Common myeloid progenitor, CD34-positive (primary cell): ENCODE measurements at regions not wholly inside any gene's neighbourhood (a gene's known extent, or its start where the extent isn't known, plus 50 kb on each side); places are given as distances from the start of the nearest gene placed in this dataset.
A peak's percentile ranks its signal among the peaks of the same experiment; 100 is the strongest.

Experiments
- CTCF ChIA-PET: fragments of 350-600 bp; sonication (Branson Sonifier 250); formaldehyde crosslinking; loops from one replicate; lab custom pipeline; 2021; ENCODE audit warnings: antibody characterized with exemption; lab: Charles Lee
- POLR2A ChIA-PET: fragments of 350-600 bp; sonication (Branson Sonifier 250); formaldehyde crosslinking; loops from one replicate; lab custom pipeline; 2021; ENCODE audit warnings: antibody characterized with exemption; lab: Charles Lee
- DNase-seq, 3 donors: peaks; one replicate each; pipeline versions ENCODE4 v3.0.0 to v3.0.0-alpha.2; 2013
- H3K27ac ChIP-seq, 2 experiments: 1 replicate in 1 of 2; 2 replicates in 1 of 2; pipeline ENCODE4 v1.7.0; 2013; ENCODE audit warnings: inconsistent platforms in 2 of 2, low read length in 2 of 2, mild to moderate bottlenecking in 2 of 2, low read depth in 1 of 2, moderate library complexity in 1 of 2; ENCODE audit not compliant: severe bottlenecking in 2 of 2, insufficient read depth in 1 of 2, poor library complexity in 1 of 2
- H3K27me3 ChIP-seq, 5 experiments: replicated peaks in 2 of 5; 1 replicate in 3 of 5; 2 replicates in 2 of 5; pipeline versions ENCODE4 v1.6.1 to v1.7.0; 2013; ENCODE audit warnings: low read length in 4 of 5, mild to moderate bottlenecking in 2 of 5, moderate library complexity in 2 of 5, inconsistent platforms in 1 of 5; ENCODE audit not compliant: insufficient read depth in 5 of 5, control insufficient read depth in 4 of 5
- H3K36me3 ChIP-seq, 4 experiments: 1 replicate in 2 of 4; 2 replicates in 2 of 4; pipeline versions ENCODE4 v1.6.1 to v1.7.0; 2013; ENCODE audit warnings: low read length in 3 of 4, control low read depth in 1 of 4, mild to moderate bottlenecking in 1 of 4; ENCODE audit not compliant: control insufficient read depth in 4 of 4, insufficient read depth in 4 of 4
- H3K4me1 ChIP-seq, 4 experiments: 1 replicate in 3 of 4; 2 replicates in 1 of 4; pipeline versions ENCODE4 v1.6.1 to v1.7.1; 2013; ENCODE audit warnings: low read length in 3 of 4, mild to moderate bottlenecking in 3 of 4, control low read depth in 1 of 4, inconsistent platforms in 1 of 4, moderate library complexity in 1 of 4; ENCODE audit not compliant: control insufficient read depth in 4 of 4, insufficient read depth in 4 of 4; ENCODE audit errors: control extremely low read depth in 1 of 4
- H3K4me3 ChIP-seq, 7 experiments: 1 replicate in 4 of 7; 2 replicates in 3 of 7; pipeline versions ENCODE4 v1.5.1 to v1.7.0; 2013; ENCODE audit warnings: mild to moderate bottlenecking in 7 of 7, low read length in 6 of 7, moderate library complexity in 6 of 7, inconsistent platforms in 2 of 7, low read depth in 2 of 7, control low read depth in 1 of 7; ENCODE audit not compliant: insufficient read depth in 4 of 7, control insufficient read depth in 1 of 7; ENCODE audit errors: extremely low read depth in 1 of 7
- H3K9me3 ChIP-seq, 5 experiments: 1 replicate in 4 of 5; 2 replicates in 1 of 5; pipeline versions ENCODE4 v1.6.1 to v1.7.1; 2013; ENCODE audit warnings: low read length in 4 of 5, mild to moderate bottlenecking in 2 of 5, inconsistent platforms in 1 of 5, low read depth in 1 of 5, moderate library complexity in 1 of 5; ENCODE audit not compliant: control insufficient read depth in 4 of 5, insufficient read depth in 2 of 5; ENCODE audit errors: control extremely low read depth in 1 of 5
- WGBS: methylation state at CpG from one replicate; pipeline ENCODE4 v1.1.5; 2013; ENCODE audit not compliant: insufficient coverage; 5-methylcytosine and 5-hydroxymethylcytosine counted together

DNA sequence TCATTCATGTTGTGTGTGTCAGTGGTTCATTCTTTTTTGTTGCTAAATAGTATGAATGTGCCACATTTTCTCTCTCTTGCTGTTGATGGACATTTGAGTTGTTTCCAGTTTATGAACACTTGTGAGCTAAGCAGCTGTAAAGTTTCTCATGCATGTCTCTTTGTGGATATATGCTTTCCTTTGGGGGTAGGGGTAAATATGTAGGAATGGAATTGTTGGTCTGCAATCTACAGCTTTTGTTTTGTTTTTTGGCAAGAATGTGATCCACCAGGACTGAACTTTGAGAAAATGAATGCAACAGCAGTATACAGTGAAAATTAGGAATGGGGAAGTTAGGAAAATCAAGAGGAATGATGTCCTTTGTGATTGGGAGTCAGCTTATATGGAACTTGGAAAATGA is 226.3 kb downstream of the CDCA7 start:
- CTCF ChIA-PET: no interaction called here

DNA sequence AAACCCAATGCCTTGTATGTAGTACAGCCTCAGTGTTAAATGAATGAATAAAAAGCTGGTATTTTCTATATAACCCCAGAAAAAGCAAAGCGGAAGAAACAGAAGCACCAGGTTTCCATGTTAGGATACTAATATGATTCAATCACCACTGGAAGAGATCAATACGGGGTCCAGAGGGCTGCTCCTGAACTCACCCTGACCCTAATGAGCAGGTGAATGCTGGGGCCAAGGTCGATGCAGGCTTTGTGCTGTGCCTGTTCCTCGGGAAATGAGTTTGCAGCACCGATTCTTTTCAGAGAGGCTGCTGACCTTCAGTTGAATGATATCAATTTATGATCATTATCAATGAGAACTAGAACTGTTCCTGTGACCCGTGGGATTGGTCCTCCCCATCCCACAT is 228.5 kb downstream of the CDCA7 start:
- WGBS: 100% methylated on average over 3 of the region's 6 CpGs
- DNase-seq: no peak
- POLR2A ChIA-PET: no interaction called here

More for the DNA sequence above, 226.3 kb downstream of the CDCA7 start:
- DNase-seq: no peak
- Histone ChIP-seq H3K4me3 (no peak overlapping the region), H3K9me3 (no peaks in the 10 kb centered on the region), H3K27ac (no peak overlapping the region), H3K36me3 (no peaks in the 10 kb centered on the region), H3K27me3 (no peaks in the 10 kb centered on the region), H3K4me1 (no peaks in the 10 kb centered on the region)
- POLR2A ChIA-PET: no interaction called here

DNA sequence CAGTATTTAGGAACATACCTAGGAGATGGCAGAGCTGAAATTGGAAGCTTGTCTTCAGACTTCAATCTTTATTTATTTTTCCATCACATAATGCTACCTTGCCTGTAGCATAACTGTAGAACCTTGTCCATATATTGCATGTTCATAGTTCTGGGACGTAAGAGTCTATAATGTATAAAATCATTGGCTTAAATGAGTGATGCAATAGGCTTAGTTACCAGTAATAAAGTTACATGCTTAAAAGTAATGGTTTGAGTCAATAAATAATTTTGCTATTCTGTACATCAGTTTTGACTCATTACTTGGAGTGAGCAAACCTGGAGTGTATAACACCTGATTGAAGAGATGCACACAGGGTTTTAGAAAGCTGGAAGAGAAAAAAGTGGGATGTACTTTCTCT is 229.3 kb downstream of the CDCA7 start:
- ChIA-PET CTCF (no interaction called here), POLR2A (no interaction called here)
- Histone ChIP-seq H3K4me3 (no peak overlapping the region), H3K27me3 (no peaks in the 10 kb centered on the region), H3K9me3 (peaks cover 0 to 1% (median 0%) of the 10 kb centered on the region in 5 experiments), H3K36me3 (no peaks in the 10 kb centered on the region), H3K27ac (no peak overlapping the region), H3K4me1 (no peaks in the 10 kb centered on the region)
- no peak for DNase-seq
- no CpG with 5 or more reads among the region's 1 CpG for whole genome bisulfite sequencing

More for the DNA sequence above, 228.5 kb downstream of the CDCA7 start:
- H3K9me3 ChIP-seq: peaks cover 0 to 1% (median 0%) of the 10 kb centered on the region in 5 experiments
- no peaks in the 10 kb centered on the region for H3K27me3 ChIP-seq
- CTCF ChIA-PET: interaction anchor here (0.8 kb wide), 1 partner anchor 15 kb away, joined by 3 read pairs; no protein-coding TSS in a partner anchor
- H3K27ac ChIP-seq: no peak overlapping the region
- no peaks in the 10 kb centered on the region for H3K4me1 ChIP-seq
- no peaks in the 10 kb centered on the region for H3K36me3 ChIP-seq
- no peak overlapping the region for H3K4me3 ChIP-seq

DNA sequence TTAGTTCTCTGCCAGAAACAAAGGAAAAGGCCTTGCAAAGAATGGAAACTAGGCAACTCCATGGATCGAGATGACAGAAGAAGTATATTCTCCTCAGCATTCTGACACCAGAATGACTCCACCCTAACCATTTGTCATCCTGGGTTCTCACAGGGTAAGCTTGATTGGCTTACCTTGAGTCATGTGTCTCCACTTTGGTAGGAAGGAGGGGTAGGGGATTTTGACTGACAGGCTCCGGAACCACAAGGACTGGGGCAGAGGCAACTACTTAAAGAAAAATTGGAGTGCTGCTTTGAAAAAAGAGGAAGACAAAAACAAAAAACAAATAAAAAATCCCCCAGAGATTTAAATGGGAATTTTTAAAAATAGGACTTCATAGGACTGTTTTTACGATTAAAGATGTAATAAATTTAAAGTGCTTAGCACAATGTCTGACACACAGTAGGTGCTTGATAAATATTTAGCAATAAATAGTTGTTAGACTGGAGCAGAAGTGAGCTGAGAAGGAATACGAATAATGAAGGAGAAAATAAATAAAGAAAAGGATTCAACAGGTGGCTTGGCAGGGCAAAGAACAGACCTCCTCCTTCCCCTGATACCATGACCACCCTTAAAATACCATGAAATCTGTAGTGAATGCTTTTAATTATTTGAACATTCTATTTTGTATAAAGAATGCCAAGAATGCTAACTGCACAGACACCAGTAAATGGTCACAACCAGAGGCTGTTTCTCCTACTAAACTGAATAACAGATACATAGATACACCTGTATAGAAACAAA is 230.2 kb downstream of the CDCA7 start:
- no peaks in the 10 kb centered on the region for H3K36me3 ChIP-seq
- peaks cover 0 to 1% (median 0%) of the 10 kb centered on the region in 5 experiments for H3K9me3 ChIP-seq
- H3K27me3 ChIP-seq: no peaks in the 10 kb centered on the region
- no peak overlapping the region for H3K27ac ChIP-seq
- no peaks in the 10 kb centered on the region for H3K4me1 ChIP-seq
- DNase-seq: peak in 2 of 3 donors; percentile 74 to 78
- H3K4me3 ChIP-seq: no peak overlapping the region
- 60% methylated on average over 3 of the region's 4 CpGs for WGBS
- ChIA-PET CTCF (no interaction called here), POLR2A (no interaction called here)

DNA sequence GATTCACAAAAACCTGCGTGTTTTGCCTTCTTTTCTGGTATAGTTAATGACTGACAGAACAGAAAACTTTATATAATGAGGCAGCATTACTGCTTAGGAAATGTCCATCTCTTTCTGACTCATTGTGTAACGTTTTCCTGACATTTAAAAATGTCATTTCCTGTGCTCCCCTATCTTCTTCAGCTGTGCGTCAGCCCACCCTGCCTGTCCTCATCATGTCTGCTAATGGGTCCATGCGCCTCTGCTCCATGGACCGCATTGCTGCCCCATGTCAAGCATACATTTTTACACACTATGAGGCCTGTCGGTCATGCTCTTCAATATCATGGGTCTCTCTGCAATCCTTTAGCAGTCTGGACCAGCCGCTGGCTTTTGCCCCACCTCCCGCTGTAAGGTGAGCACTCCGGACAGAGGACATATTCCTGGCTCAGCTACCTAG is 234.3 kb downstream of the CDCA7 start:
- H3K9me3 ChIP-seq: peaks cover 0 to 8% (median 4%) of the 10 kb centered on the region in 5 experiments
- no peaks in the 10 kb centered on the region for H3K36me3 ChIP-seq
- ChIA-PET CTCF (no interaction called here), POLR2A (no interaction called here)
- no peak overlapping the region for H3K4me3 ChIP-seq
- no peaks in the 10 kb centered on the region for H3K4me1 ChIP-seq
- no peak for DNase-seq
- no peak overlapping the region for H3K27ac ChIP-seq
- H3K27me3 ChIP-seq: no peaks in the 10 kb centered on the region
- 88% methylated on average over 9 of the region's 9 CpGs for WGBS

DNA sequence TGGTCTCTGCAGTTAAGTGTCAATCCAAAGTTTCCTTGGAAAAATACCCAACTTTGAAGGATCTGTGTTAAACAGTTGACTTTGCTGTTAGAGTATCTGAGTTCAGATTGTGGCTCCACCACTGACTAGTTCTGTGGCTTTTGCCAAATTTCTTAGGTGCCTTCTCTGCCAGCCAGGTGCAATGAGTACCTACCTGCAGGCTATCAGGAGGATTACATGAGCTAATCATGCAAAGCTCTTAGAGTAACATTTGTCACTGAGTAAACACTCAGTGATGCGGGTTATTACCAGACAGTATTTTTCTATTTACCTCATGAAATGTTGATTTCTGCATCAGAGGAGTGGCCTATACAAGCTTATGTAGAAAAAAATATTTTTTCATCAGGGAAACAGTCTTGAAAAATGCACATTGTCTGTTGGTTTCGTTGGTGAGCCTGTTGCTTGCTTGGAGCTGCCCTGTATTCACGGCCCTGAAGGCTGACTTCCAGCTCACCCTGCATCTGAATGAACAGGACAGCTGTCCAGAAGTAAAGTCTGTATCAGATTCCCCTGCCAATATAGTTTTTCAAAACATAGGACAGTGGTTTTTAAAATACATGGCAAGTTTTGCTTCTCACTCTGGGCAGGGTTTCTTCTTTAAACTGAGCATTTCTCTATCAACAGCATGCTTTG is 235.1 kb downstream of the CDCA7 start:
- ChIA-PET POLR2A (no interaction called here), CTCF (no interaction called here)
- WGBS: 96% methylated on average over 3 of the region's 3 CpGs
- Histone ChIP-seq H3K27me3 (no peaks in the 10 kb centered on the region), H3K36me3 (no peaks in the 10 kb centered on the region), H3K9me3 (peaks cover 0 to 11% (median 4%) of the 10 kb centered on the region in 5 experiments), H3K4me3 (no peak overlapping the region), H3K27ac (no peak overlapping the region), H3K4me1 (no peaks in the 10 kb centered on the region)
- no peak for DNase-seq

DNA sequence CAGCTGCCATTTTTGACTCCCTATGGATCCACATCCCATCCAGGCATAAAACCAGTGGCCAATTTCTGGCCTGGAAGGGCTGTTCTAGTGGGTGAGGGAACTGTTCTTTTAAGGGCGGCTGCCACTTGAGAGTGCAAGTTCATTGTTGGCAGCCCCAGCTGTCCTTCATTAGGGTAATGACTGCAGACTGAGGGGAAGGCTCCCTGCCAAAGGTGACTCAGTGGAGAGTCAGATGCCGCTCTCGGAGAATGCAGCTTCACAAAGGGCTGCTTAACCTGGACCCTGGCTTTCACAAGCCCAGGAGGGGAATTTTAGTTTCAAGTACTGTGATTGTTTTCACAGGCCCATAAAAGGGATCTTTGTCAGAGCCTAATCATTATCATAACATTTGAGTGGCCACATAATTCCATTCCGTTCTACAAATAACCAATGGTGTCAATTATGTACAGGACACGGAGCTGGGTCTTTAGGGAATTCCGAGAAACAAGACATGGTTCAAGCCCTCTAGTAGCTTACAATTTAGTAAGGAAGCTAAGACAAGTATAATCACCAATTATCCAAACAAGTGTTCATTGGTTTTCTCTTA is 235.7 kb downstream of the CDCA7 start:
- Histone ChIP-seq H3K4me1 (no peaks in the 10 kb centered on the region), H3K27ac (no peak overlapping the region), H3K4me3 (no peak overlapping the region), H3K27me3 (no peaks in the 10 kb centered on the region), H3K9me3 (peaks cover 0 to 11% (median 4%) of the 10 kb centered on the region in 5 experiments), H3K36me3 (no peaks in the 10 kb centered on the region)
- no peak for DNase-seq
- WGBS: 96% methylated on average over 4 of the region's 6 CpGs
- ChIA-PET POLR2A (no interaction called here), CTCF (no interaction called here)
